Nephron (organoid): ENCODE measurements at regions not wholly inside any gene's neighbourhood (a gene's known extent, or its start where the extent isn't known, plus 50 kb on each side); places are given as distances from the start of the nearest gene placed in this dataset.

ENCODE experiments used
- H3K27ac Mint-ChIP-seq, 3 experiments: 2 replicates each; pipeline ENCODE4 v1.8.0; 2020; ENCODE audit warnings: mixed read lengths in 3 of 3, mild to moderate bottlenecking in 2 of 3, moderate library complexity in 1 of 3
- H3K27me3 Mint-ChIP-seq: 2 replicates; pipeline ENCODE4 v1.8.0; 2021; ENCODE audit warnings: low read depth, mild to moderate bottlenecking, moderate library complexity, mixed read lengths
- H3K36me3 Mint-ChIP-seq: 2 replicates; pipeline ENCODE4 v1.8.0; 2020; ENCODE audit warnings: low read depth, mixed read lengths
- H3K4me1 Mint-ChIP-seq: 2 replicates; pipeline ENCODE4 v1.8.0; 2020; ENCODE audit warnings: mixed read lengths
- H3K4me3 Mint-ChIP-seq, 3 experiments: 2 replicates each; pipeline ENCODE4 v1.8.0; 2020; ENCODE audit warnings: mild to moderate bottlenecking in 3 of 3, mixed read lengths in 3 of 3, moderate library complexity in 2 of 3
- H3K9me3 Mint-ChIP-seq: 2 replicates; pipeline ENCODE4 v1.8.0; 2020; ENCODE audit warnings: mixed read lengths
- TF ChIP-seq, protein P1 (sequence below), 3 experiments: fragments of 200-600 bp; sonication (generic); IDR thresholded peaks; one replicate each; pipeline ENCODE4 v1.5.0; 2021; ENCODE audit warnings: antibody characterized with exemption in 3 of 3; ENCODE audit not compliant: unreplicated experiment in 3 of 3

DNA sequence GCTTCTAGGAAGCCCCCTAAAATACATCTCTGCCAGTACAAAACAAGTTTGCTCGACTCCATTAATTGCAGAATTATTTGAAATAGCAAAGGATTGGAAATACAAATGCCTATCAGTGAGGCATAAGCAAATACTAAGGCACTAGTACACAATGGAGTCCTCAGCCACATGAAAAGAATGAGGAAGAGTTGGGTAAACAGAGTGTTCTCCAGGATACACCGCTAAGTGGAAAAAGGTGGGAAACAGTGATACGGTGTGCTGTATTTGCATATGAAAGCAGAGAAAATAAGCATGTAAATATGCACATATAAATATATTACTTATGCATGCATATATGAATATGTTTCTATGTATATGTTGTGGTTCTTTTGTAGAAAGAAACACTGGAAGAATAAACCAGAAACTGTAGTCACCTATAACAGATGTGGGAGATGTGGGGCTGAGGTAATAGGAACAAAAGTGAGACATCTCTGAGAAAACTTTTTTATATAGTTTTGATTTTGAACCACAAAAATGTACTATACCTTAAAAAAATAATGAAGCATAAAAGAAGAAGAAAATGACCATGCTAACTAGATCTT lies 143.4 kb upstream of the MYLIP start:
- TF ChIP-seq, protein P1, sequence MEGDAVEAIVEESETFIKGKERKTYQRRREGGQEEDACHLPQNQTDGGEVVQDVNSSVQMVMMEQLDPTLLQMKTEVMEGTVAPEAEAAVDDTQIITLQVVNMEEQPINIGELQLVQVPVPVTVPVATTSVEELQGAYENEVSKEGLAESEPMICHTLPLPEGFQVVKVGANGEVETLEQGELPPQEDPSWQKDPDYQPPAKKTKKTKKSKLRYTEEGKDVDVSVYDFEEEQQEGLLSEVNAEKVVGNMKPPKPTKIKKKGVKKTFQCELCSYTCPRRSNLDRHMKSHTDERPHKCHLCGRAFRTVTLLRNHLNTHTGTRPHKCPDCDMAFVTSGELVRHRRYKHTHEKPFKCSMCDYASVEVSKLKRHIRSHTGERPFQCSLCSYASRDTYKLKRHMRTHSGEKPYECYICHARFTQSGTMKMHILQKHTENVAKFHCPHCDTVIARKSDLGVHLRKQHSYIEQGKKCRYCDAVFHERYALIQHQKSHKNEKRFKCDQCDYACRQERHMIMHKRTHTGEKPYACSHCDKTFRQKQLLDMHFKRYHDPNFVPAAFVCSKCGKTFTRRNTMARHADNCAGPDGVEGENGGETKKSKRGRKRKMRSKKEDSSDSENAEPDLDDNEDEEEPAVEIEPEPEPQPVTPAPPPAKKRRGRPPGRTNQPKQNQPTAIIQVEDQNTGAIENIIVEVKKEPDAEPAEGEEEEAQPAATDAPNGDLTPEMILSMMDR (IDR thresholded peaks at IDR 0.05; ENCODE audit: unreplicated experiment in 3 of 3) = no peak
- H3K4me3 Mint-ChIP-seq = no peak overlapping the region
- peaks cover 5% of the 10 kb centered on the region for H3K4me1 Mint-ChIP-seq
- no peaks in the 10 kb centered on the region for H3K9me3 Mint-ChIP-seq
- no peaks in the 10 kb centered on the region for H3K36me3 Mint-ChIP-seq
- no peak overlapping the region for H3K27ac Mint-ChIP-seq
- peaks cover 5% of the 10 kb centered on the region for H3K27me3 Mint-ChIP-seq

DNA sequence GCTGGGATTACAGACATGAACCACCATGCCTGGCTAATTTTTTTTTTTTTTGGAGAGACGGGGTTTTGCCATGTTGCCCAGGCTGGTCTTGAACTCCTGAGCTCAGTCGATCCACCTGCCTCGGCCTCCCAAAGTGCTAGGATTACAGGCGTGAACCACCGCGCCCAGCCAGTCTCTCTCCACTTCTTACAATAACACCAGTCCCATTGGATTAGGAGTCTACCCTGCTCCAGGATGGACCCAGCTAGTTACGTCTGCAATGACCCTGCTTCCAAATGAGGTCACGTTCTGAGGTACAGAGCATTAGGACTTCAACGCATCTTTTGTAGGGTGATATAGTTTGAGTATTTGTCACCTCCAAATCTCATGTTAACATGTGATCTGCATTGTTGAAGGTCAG lies 146.9 kb upstream of the MYLIP start:
- H3K27me3 Mint-ChIP-seq = peaks cover 5% of the 10 kb centered on the region
- H3K36me3 Mint-ChIP-seq = no peaks in the 10 kb centered on the region
- H3K4me1 Mint-ChIP-seq = peaks cover 13% of the 10 kb centered on the region
- TF ChIP-seq, protein P1 (IDR thresholded peaks at IDR 0.05; ENCODE audit: unreplicated experiment in 3 of 3) = no peak
- H3K27ac Mint-ChIP-seq = no peak overlapping the region
- no peaks in the 10 kb centered on the region for H3K9me3 Mint-ChIP-seq
- no peak overlapping the region for H3K4me3 Mint-ChIP-seq

- TF ChIP-seq, protein P1 (IDR thresholded peaks at IDR 0.05; ENCODE audit: unreplicated experiment in 3 of 3) = no peak
- no peaks in the 10 kb centered on the region for H3K36me3 Mint-ChIP-seq
- peaks cover 13% of the 10 kb centered on the region for H3K4me1 Mint-ChIP-seq
- no peak overlapping the region for H3K27ac Mint-ChIP-seq
- H3K27me3 Mint-ChIP-seq = peaks cover 5% of the 10 kb centered on the region
- H3K4me3 Mint-ChIP-seq = no peak overlapping the region
- no peaks in the 10 kb centered on the region for H3K9me3 Mint-ChIP-seq
Measured at GRCh38 chr6:15980801-15981200, 148.1 kb upstream of the MYLIP start.

- no peaks in the 10 kb centered on the region for H3K36me3 Mint-ChIP-seq
- peaks cover 20% of the 10 kb centered on the region for H3K4me1 Mint-ChIP-seq
- H3K27ac Mint-ChIP-seq = no peak overlapping the region
- H3K9me3 Mint-ChIP-seq = peaks cover 12% of the 10 kb centered on the region
- no peak overlapping the region for H3K4me3 Mint-ChIP-seq
- peaks cover 5% of the 10 kb centered on the region for H3K27me3 Mint-ChIP-seq
- TF ChIP-seq, protein P1 (IDR thresholded peaks at IDR 0.05; ENCODE audit: unreplicated experiment in 3 of 3) = no peak
Measured at GRCh38 chr6:15978426-15978825, 150.5 kb upstream of the MYLIP start.

DNA sequence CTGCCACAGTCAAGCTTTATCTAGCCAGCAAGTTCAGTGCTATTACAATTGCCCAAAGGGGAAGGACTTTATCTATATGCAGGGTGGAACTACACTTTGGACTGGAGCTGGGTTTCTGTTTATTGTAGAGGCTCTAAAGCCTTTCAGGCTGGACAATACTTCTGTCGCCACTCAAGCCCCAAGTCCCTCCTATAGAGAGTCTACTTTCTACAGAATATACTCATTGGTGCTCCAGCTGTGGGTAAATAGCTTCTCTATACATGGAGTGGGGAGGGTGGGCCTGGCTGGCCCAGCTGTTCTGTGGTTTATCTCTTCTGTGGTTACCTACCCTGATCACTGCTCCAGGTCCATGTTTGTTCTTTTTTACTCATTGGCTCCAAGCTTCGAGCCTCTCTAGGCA lies 151.8 kb upstream of the MYLIP start:
- Mint-ChIP-seq H3K27ac (no peak overlapping the region), H3K9me3 (peaks cover 12% of the 10 kb centered on the region), H3K27me3 (no peaks in the 10 kb centered on the region), H3K36me3 (no peaks in the 10 kb centered on the region), H3K4me1 (peaks cover 20% of the 10 kb centered on the region), H3K4me3 (no peak overlapping the region)
- TF ChIP-seq, protein P1 (IDR thresholded peaks at IDR 0.05; ENCODE audit: unreplicated experiment in 3 of 3) = no peak

GRCh38 chr6:15974817-15975216 lies 154.1 kb upstream of the MYLIP start:
- TF ChIP-seq, protein P1 (IDR thresholded peaks at IDR 0.05; ENCODE audit: unreplicated experiment in 3 of 3) = no peak
- Mint-ChIP-seq H3K9me3 (peaks cover 12% of the 10 kb centered on the region), H3K4me3 (no peak overlapping the region), H3K4me1 (peaks cover 15% of the 10 kb centered on the region), H3K27me3 (no peaks in the 10 kb centered on the region), H3K36me3 (no peaks in the 10 kb centered on the region), H3K27ac (peak overlapping the region in 2 of 3 experiments; percentile 6 to 56)
